GM21717 (cell line): ENCODE measurements at regions not wholly inside any gene's neighbourhood (a gene's known extent, or its start where the extent isn't known, plus 50 kb on each side); places are given as distances from the start of the nearest gene placed in this dataset.

ENCODE experiments used
- ATAC-seq: cut with Tn5 transposase; IDR thresholded peaks from one replicate; pipeline ENCODE4 v1.9.1; 2021; ENCODE audit warnings: mild to moderate bottlenecking, moderate library complexity; ENCODE audit not compliant: unreplicated experiment

GRCh38 chr12:30044206-30044605 lies 260.5 kb upstream of the TMTC1 start:
- ATAC-seq: no peak

GRCh38 chr12:30043151-30043847 lies 259.6 kb upstream of the TMTC1 start:
- ATAC-seq: no peak

GRCh38 chr12:30041096-30041495 lies 257.4 kb upstream of the TMTC1 start:
- no peak for ATAC-seq

DNA sequence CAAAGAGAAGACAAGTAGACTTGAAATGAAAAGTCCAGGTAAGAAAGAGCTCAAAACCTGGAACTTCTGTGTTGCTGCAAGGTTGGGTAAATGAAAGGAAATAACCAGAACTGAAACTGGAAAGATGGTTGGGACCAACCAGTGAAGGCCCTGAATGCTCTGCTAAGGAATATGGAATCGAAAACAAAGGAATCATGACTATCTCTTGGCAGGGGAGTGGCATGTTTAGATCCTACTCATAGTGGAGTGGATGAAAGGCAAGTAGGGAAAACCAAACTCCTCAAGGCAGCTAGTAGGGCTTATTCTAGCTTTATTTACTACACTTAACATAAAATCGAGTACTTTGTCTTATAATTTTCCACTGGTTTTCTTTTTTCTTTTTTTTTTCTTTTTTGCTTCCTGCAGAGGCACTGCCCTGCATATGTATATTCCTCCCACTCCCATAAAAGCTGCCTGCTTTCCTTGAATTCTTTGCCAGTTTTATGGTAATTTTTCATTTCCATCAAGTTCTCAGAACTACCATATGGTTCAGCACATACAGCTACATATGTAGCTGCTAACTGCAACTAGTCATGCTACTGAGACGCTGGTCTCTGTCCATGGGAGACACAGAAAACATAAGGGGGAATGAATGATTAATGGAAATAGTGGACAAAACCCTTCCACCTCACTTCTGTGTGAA lies 247.1 kb upstream of the TMTC1 start:
- ATAC-seq: no peak

DNA sequence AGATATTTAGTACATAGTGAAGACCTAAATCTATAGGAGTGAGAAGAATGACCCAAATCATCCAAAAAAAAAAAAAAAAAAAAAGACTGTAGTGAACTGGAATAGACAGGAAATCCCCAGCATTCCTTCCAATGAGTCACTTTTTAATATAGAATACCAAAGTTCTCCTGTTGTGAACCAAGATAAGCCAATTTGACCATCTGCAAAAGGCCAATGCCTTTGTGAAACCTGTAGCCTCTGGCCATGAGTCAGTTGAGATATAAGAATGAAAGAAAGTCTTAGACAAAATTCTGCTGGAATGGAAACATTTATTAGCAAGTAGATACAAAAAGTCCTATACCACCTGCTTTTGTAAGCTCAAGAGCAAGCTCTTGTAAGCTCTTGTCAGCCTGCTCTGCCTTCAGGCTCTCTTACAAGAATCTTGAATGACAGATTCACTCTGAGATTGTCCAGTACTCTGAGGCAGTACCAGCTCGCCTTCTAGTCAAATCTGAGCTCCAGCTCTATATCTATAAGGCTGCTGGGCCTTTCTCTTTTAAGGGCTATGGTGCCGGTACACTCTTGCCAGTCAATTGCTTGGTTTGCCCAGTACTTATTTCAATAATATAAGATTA lies 243.0 kb upstream of the TMTC1 start:
- ATAC-seq: no peak

- no peak for ATAC-seq
Measured at GRCh38 chr12:30025317-30025716, 241.6 kb upstream of the TMTC1 start.

GRCh38 chr12:30023186-30023585 lies 239.4 kb upstream of the TMTC1 start:
- ATAC-seq: no peak

GRCh38 chr12:30021051-30021833 lies 237.5 kb upstream of the TMTC1 start:
- ATAC-seq: no peak

- no peak for ATAC-seq
Measured at GRCh38 chr12:30019366-30020140, 235.8 kb upstream of the TMTC1 start.

DNA sequence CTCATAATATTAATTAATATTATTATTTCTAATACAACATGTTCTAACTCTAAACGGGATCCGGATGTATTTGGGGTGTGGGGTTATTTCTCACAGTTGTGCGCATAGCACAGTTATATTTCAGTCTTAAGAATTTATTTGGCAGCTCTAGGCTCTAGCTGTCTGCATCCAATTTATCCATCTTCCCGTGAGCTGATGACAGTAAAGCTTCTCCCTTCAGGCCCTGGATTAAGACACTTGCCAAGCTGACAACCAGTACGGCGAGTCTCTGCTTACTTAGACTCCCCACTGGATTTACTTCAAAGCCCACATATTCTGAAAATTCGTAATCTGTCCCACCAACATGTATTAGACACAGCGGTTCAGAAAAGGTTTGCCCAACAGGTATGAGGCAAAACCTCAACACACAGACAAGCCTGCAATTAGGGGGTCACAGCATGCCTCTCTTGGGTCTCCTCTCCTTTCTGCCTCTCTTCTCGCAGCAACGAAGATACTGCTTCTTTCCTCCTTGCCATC lies 232.9 kb upstream of the TMTC1 start:
- ATAC-seq: no peak

DNA sequence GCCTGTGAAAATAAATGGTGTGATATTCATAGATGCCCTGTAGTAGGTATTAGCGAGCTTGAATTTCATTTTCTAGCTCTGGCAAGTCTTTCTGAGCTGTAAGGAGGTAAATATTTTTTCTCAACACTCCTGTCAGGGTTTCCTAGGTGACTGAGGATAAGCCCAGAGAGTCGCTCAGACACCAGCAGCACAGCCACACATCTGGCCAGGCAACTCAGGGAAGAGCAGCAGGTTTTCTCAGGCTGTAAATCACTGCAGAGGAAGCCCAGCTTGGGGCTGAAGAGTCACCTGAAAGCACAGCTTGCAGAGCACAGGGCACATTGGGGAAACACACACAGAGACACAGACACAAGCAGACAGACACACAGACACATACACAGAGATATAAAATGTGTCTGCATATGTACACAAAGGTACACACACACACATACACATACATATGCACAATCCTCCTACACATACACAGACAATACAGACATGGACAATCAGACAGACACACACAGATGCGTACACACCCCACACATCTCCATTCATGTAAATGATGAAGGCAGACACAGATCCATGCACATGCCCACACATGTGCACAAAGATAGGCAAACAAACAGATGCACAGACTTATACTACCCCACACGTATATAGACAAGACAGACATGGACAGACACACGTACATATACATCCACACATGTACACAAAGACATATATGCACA lies 232.0 kb upstream of the TMTC1 start:
- ATAC-seq: no peak

GRCh38 chr12:30014991-30015390 lies 231.2 kb upstream of the TMTC1 start:
- no peak for ATAC-seq

- ATAC-seq: no peak
Measured at GRCh38 chr12:30012816-30013450, 229.2 kb upstream of the TMTC1 start.

DNA sequence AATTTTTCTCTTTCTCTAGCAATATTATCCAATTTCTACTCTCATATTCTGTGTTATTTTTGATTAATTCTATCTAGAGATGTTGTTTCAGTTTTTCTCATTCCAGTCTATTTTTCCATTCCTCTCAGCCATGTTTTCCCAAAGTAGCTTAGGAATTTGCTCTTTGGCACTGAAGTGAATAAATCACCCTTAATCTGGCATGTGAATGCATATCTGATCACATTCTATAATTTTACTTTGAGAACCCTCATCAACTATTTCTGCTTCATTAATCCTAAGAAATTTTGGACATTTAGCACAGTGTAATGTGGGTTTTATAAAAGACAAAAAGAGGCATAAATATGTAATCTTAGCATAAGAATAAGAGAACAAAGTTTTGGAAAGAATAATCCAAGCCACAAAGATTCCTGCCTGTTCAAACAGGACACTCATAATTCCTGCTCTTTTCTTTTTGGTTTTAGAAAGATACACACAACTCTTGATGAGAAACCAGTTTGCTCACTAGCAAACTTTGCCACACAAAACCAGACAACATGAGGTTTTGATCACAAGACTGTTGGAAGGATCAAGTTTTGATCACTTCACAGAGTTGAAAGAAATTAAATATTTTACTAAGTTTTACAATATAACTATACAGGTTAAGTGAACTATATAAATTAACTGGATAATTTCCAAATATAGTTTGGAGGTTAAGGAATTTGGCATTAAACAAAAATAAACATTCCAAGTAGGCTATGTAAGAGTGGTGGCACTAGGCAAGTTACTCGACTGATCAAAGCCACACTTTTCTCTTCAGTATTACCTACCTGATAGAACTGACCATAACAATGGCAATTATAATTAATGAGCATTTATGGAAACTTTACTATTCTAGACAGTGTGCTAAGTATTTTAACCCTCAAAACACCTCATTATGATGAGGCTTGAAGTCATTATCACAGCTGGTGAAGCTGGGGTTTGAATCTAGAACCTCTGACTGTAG lies 226.6 kb upstream of the TMTC1 start:
- ATAC-seq: no peak

- no peak for ATAC-seq
Measured at GRCh38 chr12:30006021-30006420, 222.3 kb upstream of the TMTC1 start.

DNA sequence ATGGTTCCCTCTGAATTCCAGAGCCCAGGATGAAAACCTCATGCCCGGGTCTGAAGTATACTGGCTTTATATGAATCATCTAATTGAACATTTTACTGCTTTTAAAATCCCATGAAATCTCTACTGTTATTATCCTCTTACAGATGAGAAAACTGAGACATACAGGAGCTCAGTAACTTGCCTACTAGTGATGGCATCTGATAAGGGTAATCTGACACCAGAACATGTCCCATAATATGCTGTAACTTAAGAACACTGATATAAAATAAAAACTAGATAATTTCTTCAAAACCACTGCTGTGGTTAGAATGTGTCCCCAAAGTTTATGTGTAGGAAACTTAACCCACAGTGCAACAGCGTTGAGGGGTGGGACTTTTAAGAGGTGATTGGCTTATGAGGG lies 219.6 kb upstream of the TMTC1 start:
- ATAC-seq: no peak

GRCh38 chr12:30002677-30003076 lies 218.9 kb upstream of the TMTC1 start:
- ATAC-seq: no peak

GRCh38 chr12:30000401-30000800 lies 216.7 kb upstream of the TMTC1 start:
- ATAC-seq: no peak
